Trophoblast cell (in vitro differentiated cells and primary cell): ENCODE measurements at regions not wholly inside any gene's neighbourhood (a gene's known extent, or its start where the extent isn't known, plus 50 kb on each side); places are given as distances from the start of the nearest gene placed in this dataset.

Experiments used
- DNase-seq, 2 donors: peaks; one replicate each; pipeline ENCODE4 v3.0.0-alpha.2; 2016
- H2AFZ ChIP-seq: 2 replicates; pipeline ENCODE4 v1.6.1; 2013; ENCODE audit warnings: low read length, moderate library complexity, mild to moderate bottlenecking; ENCODE audit not compliant: insufficient read depth, poor library complexity
- H2AK5ac ChIP-seq: 2 replicates; pipeline ENCODE4 v1.6.1; 2013; ENCODE audit warnings: mild to moderate bottlenecking, low read length
- H2BK120ac ChIP-seq: 2 replicates; pipeline ENCODE4 v1.6.1; 2013; ENCODE audit warnings: low read length, mild to moderate bottlenecking, moderate library complexity; ENCODE audit not compliant: insufficient read depth, poor library complexity
- H2BK12ac ChIP-seq: 2 replicates; pipeline ENCODE4 v1.6.1; 2013; ENCODE audit warnings: mild to moderate bottlenecking, low read length, moderate library complexity
- H2BK5ac ChIP-seq: 2 replicates; pipeline ENCODE4 v1.6.1; 2013; ENCODE audit warnings: low read length, low read depth, moderate library complexity, mild to moderate bottlenecking; ENCODE audit not compliant: poor library complexity
- H3K14ac ChIP-seq: 2 replicates; pipeline ENCODE4 v1.6.1; 2013; ENCODE audit warnings: mild to moderate bottlenecking, low read length
- H3K18ac ChIP-seq: 2 replicates; pipeline ENCODE4 v1.6.1; 2013; ENCODE audit warnings: mild to moderate bottlenecking, low read length
- H3K23ac ChIP-seq: 2 replicates; pipeline ENCODE4 v1.6.1; 2013; ENCODE audit warnings: low read length
- H3K27ac ChIP-seq: 2 replicates; pipeline ENCODE4 v1.5.1; 2013; ENCODE audit warnings: low read depth, mild to moderate bottlenecking, inconsistent platforms, low read length, moderate library complexity
- H3K27me3 ChIP-seq: 2 replicates; pipeline ENCODE4 v1.6.1; 2013; ENCODE audit warnings: inconsistent platforms, mild to moderate bottlenecking, low read length, moderate library complexity; ENCODE audit not compliant: insufficient read depth
- H3K36me3 ChIP-seq, 2 experiments: 1 replicate in 1 of 2; 2 replicates in 1 of 2; pipeline ENCODE4 v1.6.1; 2013; ENCODE audit warnings: low read length in 2 of 2, mild to moderate bottlenecking in 2 of 2, moderate library complexity in 1 of 2; ENCODE audit not compliant: insufficient read depth in 2 of 2, control insufficient read depth in 1 of 2
- H3K4ac ChIP-seq: 2 replicates; pipeline ENCODE4 v1.6.1; 2013; ENCODE audit warnings: low read depth, mild to moderate bottlenecking, low read length, moderate library complexity
- H3K4me1 ChIP-seq, 2 experiments: 1 replicate in 1 of 2; 2 replicates in 1 of 2; pipeline ENCODE4 v1.6.1; 2013; ENCODE audit warnings: low read length in 2 of 2, mild to moderate bottlenecking in 2 of 2, moderate library complexity in 1 of 2; ENCODE audit not compliant: insufficient read depth in 2 of 2, control insufficient read depth in 1 of 2
- H3K4me2 ChIP-seq: 2 replicates; pipeline ENCODE4 v1.6.1; 2013; ENCODE audit warnings: inconsistent platforms, mild to moderate bottlenecking, low read length, moderate library complexity
- H3K4me3 ChIP-seq: 2 replicates; pipeline ENCODE4 v1.5.1; 2013; ENCODE audit warnings: mild to moderate bottlenecking, low read depth, low read length, inconsistent platforms
- H3K79me1 ChIP-seq: one replicate; pipeline ENCODE4 v1.6.1; 2013; ENCODE audit warnings: low read length
- H3K79me2 ChIP-seq: 2 replicates; pipeline ENCODE4 v1.6.1; 2013; ENCODE audit warnings: low read length, mild to moderate bottlenecking; ENCODE audit not compliant: control insufficient read depth, insufficient read depth, poor library complexity
- H3K9ac ChIP-seq: 2 replicates; pipeline ENCODE4 v1.6.1; 2013; ENCODE audit warnings: mild to moderate bottlenecking, low read length
- H3K9me3 ChIP-seq: 2 replicates; pipeline ENCODE4 v1.6.1; 2013; ENCODE audit warnings: low read depth, mild to moderate bottlenecking, control low read depth, inconsistent platforms, low read length; ENCODE audit not compliant: insufficient read depth
- H4K12ac ChIP-seq: 2 replicates; pipeline ENCODE4 v1.6.1; 2013; ENCODE audit warnings: low read depth, mild to moderate bottlenecking, low read length, moderate library complexity
- H4K8ac ChIP-seq: 2 replicates; pipeline ENCODE4 v1.6.1; 2013; ENCODE audit warnings: low read depth, mild to moderate bottlenecking, low read length, moderate library complexity
- H4K91ac ChIP-seq: one replicate; pipeline ENCODE4 v1.6.1; 2013; ENCODE audit warnings: low read depth, mild to moderate bottlenecking, low read length, moderate library complexity
- WGBS: extraction: QIAGEN DNeasy Blood & Tissue Kit; methylation state at CpG from one replicate; pipeline ENCODE4 v1.1.7; 2013; ENCODE audit warnings: missing lambda C conversion rate; ENCODE audit not compliant: insufficient read length, insufficient coverage; ENCODE audit errors: extremely low coverage; 5-methylcytosine and 5-hydroxymethylcytosine counted together

DNA sequence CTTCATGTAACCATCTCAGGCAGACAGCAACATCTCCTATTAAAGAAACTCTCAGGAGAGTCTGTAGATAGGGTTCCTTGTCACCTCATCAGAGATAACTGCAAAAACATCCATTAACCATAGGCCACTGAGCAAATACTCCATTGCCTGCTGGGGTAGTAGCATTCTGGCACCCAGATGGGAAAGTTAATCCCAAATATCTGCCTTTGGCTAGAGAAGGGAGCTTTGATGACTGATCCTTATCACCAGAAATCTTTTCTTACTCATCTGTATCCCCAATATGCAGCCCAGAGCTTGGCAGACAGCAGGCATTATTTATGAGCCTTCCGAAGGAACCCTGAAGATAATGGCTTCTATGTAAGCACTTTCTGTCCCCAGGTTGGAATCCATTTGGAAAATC, 173.1 kb downstream of the MFSD1 start:
- H4K8ac ChIP-seq: no peak overlapping the region
- H3K27me3 ChIP-seq: no peaks in the 10 kb centered on the region
- no peak overlapping the region for H2AFZ ChIP-seq
- H2BK12ac ChIP-seq: no peak overlapping the region
- no peaks in the 10 kb centered on the region for H3K79me2 ChIP-seq
- H3K27ac ChIP-seq: no peak overlapping the region
- no peak overlapping the region for H3K23ac ChIP-seq
- no peak overlapping the region for H3K4ac ChIP-seq
- WGBS: no CpG with 5 or more reads among the region's 1 CpG
- H3K4me1 ChIP-seq: no peaks in the 10 kb centered on the region
- no peak for DNase-seq
- H3K9ac ChIP-seq: no peak overlapping the region
- H3K4me3 ChIP-seq: no peak overlapping the region
- no peak overlapping the region for H2BK5ac ChIP-seq
- no peak overlapping the region for H2AK5ac ChIP-seq
- no peaks in the 10 kb centered on the region for H3K79me1 ChIP-seq
- no peak overlapping the region for H3K4me2 ChIP-seq
- no peaks in the 10 kb centered on the region for H3K9me3 ChIP-seq
- no peaks in the 10 kb centered on the region for H3K36me3 ChIP-seq
- H3K14ac ChIP-seq: no peak overlapping the region
- H3K18ac ChIP-seq: no peak overlapping the region
- H4K12ac ChIP-seq: no peak overlapping the region
- H2BK120ac ChIP-seq: no peak overlapping the region
- no peak overlapping the region for H4K91ac ChIP-seq

GRCh38 chr3:158976966-158977365, 175.1 kb downstream of the MFSD1 start:
- Histone ChIP-seq H4K8ac (no peak overlapping the region), H3K27me3 (no peaks in the 10 kb centered on the region), H2AK5ac (no peak overlapping the region), H3K9ac (no peak overlapping the region), H3K36me3 (no peaks in the 10 kb centered on the region), H2BK12ac (no peak overlapping the region), H4K12ac (no peak overlapping the region), H2BK5ac (no peak overlapping the region), H3K14ac (no peak overlapping the region), H2AFZ (no peak overlapping the region), H3K4ac (no peak overlapping the region), H3K4me1 (no peaks in the 10 kb centered on the region), H3K4me2 (no peak overlapping the region), H3K4me3 (no peak overlapping the region), H2BK120ac (no peak overlapping the region), H3K9me3 (no peaks in the 10 kb centered on the region), H3K27ac (no peak overlapping the region), H4K91ac (no peak overlapping the region), H3K23ac (no peak overlapping the region), H3K79me2 (no peaks in the 10 kb centered on the region), H3K79me1 (no peaks in the 10 kb centered on the region), H3K18ac (no peak overlapping the region)
- DNase-seq: no peak
- no CpG with 5 or more reads among the region's 2 CpGs for WGBS

GRCh38 chr3:158977497-158977896, 175.6 kb downstream of the MFSD1 start:
- Histone ChIP-seq H3K79me1 (no peaks in the 10 kb centered on the region), H3K79me2 (no peaks in the 10 kb centered on the region), H2AK5ac (no peak overlapping the region), H2AFZ (no peak overlapping the region), H3K27me3 (no peaks in the 10 kb centered on the region), H3K4me2 (no peak overlapping the region), H2BK120ac (no peak overlapping the region), H2BK5ac (no peak overlapping the region), H3K9me3 (no peaks in the 10 kb centered on the region), H3K4me1 (no peaks in the 10 kb centered on the region), H3K4me3 (no peak overlapping the region), H2BK12ac (no peak overlapping the region), H4K8ac (no peak overlapping the region), H3K36me3 (no peaks in the 10 kb centered on the region), H3K23ac (no peak overlapping the region), H3K18ac (no peak overlapping the region), H3K9ac (no peak overlapping the region), H4K91ac (no peak overlapping the region), H3K14ac (no peak overlapping the region), H3K4ac (no peak overlapping the region), H4K12ac (no peak overlapping the region), H3K27ac (no peak overlapping the region)
- whole genome bisulfite sequencing: no CpG with 5 or more reads among the region's 4 CpGs
- no peak for DNase-seq

DNA sequence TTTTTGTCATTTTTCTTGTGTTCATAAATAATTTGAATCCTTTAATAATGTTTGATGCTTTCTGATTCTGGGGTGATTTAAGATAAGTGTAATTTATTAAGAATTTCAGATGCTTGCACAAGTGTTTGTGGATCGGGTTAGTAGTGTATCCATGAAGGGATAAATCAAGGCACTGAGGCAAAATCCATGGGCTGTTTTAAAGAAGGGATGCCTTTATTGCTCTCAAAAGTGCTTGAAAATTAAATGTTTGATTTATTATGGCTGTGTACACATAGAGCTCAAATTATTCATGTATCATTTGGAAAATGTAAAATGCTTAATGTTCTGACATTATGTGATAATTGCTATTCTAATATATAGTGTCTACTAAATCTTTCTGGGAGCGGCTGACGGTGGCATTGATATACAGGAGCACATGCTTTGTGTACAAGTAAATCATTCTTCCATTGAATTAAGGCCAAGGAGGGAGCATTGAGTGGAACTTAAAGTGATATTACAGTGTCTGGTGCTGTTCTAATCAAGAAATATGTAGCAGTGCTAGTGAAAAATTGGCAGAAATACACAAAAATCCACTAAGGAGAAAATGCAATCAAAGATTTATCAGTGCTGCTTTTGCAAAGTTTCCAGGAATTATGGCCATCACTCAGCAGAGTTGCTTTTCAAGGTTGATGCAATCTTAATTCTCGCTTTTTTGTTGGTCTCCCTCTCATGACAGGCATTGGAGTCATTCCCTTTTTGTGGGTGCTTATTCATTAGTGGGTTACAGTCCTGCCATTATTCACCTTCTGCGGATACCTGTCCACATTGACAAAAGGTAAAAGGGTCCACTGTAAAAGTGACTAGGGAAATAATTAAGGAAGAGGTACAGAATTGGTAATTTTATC, 181.6 kb downstream of the MFSD1 start:
- Histone ChIP-seq H3K14ac (no peak overlapping the region), H3K18ac (no peak overlapping the region), H3K79me1 (no peaks in the 10 kb centered on the region), H3K27ac (no peak overlapping the region), H4K91ac (no peak overlapping the region), H3K9me3 (no peaks in the 10 kb centered on the region), H2BK5ac (no peak overlapping the region), H3K4me3 (no peak overlapping the region), H3K27me3 (no peaks in the 10 kb centered on the region), H4K12ac (no peak overlapping the region), H3K4ac (no peak overlapping the region), H3K79me2 (no peaks in the 10 kb centered on the region), H2BK12ac (no peak overlapping the region), H3K23ac (no peak overlapping the region), H4K8ac (no peak overlapping the region), H3K4me1 (no peaks in the 10 kb centered on the region), H2BK120ac (no peak overlapping the region), H2AFZ (no peak overlapping the region), H3K36me3 (no peaks in the 10 kb centered on the region), H3K9ac (no peak overlapping the region), H3K4me2 (no peak overlapping the region), H2AK5ac (no peak overlapping the region)
- DNase-seq: no peak
- WGBS: no CpG with 5 or more reads among the region's 5 CpGs
